ENCODE measurements at regions not wholly inside any gene's neighbourhood (a gene's known extent, or its start where the extent isn't known, plus 50 kb on each side); places are given as distances from the start of the nearest gene placed in this dataset.

DNA sequence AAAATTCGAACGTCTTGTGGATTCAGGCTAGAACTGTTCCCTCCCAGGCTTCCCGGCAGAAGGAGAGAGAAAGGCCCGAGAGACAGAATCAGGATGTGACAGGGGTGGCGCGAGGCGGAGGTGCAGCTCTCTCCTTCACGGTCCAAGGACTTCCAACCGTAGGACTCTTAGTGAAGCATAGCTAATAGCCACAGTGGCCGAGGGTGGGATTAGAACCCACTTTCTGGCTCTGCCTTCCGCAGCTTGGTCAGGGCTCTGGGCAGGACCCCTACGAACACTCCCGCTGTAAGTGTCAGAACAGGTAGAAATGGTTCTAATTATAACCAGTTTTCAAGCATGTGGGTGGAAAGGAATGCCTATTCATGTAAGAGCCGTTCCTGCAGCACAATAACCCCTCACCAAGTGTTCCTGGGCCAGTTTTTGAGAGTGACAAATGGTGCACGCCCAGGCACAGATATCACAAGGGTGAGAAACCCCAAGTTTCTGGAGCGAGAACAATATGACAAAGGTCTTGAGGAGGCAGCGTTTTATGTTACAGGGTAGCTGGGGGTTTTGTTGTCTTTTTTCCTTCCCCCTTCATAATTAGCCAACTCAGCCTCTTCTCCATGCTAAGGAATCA lies 86.4 kb downstream of the SYF2 start:
- TF ChIP-seq POLR2A (IDR thresholded peaks at IDR 0.05; ENCODE audit: low read depth, low read length) = no peak
- no peak for FAIRE-seq

DNA sequence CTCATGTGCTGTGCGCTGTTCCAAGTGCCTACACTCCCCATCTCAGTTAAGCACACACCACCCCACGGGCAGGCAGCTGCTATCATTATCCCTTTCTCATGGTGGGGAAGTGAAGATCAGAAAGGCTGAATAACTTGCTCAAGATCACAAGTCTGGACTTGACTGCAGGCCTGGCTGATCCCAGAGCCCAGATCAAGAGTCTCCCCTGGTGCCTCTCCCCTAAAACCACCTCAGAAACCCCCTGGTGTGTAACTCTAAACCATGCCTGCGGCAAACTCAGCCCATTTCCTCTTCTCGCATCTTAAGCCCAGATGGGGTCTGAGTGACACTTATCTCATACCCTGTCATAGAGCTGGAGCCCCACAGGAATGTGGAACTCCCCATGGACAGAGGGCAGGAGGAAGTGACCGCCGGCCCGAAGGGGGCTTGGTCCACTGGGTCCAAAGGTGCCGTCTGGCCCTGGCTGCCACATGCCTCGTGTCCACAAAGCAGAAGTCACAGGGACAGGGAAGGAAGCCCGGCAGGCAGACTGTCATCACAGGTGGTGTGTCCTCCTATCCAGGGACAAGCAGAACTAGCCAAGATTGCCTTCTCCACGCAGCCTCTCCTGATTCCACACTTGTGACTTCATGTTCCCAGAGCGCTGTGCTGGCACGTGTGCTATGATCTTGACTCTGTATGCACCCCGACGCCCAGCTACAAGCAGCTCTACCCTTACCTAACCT lies 92.1 kb downstream of the SYF2 start:
- no peak for DNase-seq (ENCODE audit: insufficient read length, low spot score)
- TF ChIP-seq POLR2A (IDR thresholded peaks at IDR 0.05; ENCODE audit: low read depth, low read length) = no peak
- FAIRE-seq = no peak

More for the DNA sequence above, 86.4 kb downstream of the SYF2 start:
- no peak for DNase-seq (ENCODE audit: insufficient read length, low spot score)

- TF ChIP-seq POLR2A (IDR thresholded peaks at IDR 0.05; ENCODE audit: low read depth, low read length) = no peak
- FAIRE-seq (no peak), DNase-seq (ENCODE audit: insufficient read length, low spot score) (no peak)
Measured at GRCh38 chr1:25137521-25138395, 94.5 kb downstream of the SYF2 start.

DNA sequence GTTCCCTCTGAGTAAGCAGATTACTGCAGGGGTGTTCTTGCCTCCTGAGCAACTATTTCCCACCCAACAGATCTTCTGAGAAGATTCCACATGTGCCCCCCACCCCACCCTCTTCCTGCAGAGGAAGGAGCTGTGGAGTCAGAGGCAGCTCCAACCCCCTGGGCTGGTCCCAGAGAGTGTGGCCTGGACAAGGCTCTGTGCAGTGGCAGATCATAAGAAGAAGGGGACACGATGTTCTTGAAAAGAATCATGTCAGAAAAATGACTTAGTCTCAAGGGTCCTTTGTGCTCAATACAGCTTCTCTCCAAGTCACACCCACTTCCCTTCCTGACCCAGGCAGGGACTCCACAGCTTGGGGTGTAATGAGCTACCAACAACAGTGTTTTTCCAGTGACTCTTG lies 95.2 kb downstream of the SYF2 start:
- DNase-seq (ENCODE audit: insufficient read length, low spot score) = no peak
- TF ChIP-seq POLR2A (IDR thresholded peaks at IDR 0.05; ENCODE audit: low read depth, low read length) = no peak
- FAIRE-seq = no peak

DNA sequence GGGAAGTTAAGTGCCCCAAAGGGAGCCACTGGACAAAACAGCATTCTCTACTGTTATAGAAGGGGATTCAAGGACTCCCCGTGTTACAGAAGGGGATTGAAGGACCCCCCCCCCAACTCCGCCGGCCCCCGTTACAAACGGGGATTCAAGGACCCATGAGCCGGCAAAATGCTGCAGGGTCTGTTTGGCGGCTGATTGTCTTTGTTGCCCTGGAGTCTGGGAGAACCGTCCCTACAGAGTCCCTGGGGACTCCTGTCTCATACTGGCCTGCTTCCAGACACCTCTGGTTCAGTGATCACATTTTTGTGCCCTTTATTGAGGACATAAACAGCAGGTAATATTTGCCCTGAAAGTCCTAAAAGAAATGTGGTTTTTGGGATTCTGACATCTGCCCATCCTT lies 96.4 kb downstream of the SYF2 start:
- no peak for TF ChIP-seq POLR2A (IDR thresholded peaks at IDR 0.05; ENCODE audit: low read depth, low read length)
- DNase-seq (ENCODE audit: insufficient read length, low spot score) (no peak), FAIRE-seq (no peak)

DNA sequence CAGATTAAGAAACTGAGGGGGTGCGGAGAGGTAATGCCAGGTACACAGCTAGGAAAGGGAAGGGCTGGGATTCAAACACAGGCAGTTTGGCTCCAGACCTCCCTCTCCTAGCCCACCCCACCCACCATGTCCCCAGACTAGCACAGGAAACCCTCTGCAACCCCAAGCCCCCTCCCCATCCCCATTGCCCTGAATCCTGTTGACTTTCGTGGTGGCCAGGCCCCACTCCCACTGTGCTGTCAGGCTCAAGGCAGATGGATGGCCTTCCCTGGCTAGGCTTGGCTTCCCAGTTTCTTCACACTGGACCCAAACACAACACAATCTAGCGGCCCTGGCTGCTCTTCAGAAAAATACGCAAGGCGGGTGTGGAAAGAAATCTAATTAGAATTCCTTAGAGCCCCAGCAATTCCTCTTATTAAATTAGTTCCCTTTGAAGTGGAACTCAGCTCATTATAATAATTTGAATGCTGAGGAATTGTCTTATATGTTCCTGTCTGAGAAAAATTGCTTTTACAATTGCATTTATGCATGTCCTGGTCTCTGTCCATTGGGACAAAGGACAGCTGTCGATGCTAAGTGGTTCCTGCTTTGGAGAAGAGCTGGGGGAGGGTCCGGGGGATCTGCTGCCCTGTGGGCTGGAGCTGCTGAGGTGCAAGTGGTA lies 97.4 kb downstream of the SYF2 start:
- DNase-seq (ENCODE audit: insufficient read length, low spot score) = no peak
- no peak for TF ChIP-seq POLR2A (IDR thresholded peaks at IDR 0.05; ENCODE audit: low read depth, low read length)
- FAIRE-seq = no peak

DNA sequence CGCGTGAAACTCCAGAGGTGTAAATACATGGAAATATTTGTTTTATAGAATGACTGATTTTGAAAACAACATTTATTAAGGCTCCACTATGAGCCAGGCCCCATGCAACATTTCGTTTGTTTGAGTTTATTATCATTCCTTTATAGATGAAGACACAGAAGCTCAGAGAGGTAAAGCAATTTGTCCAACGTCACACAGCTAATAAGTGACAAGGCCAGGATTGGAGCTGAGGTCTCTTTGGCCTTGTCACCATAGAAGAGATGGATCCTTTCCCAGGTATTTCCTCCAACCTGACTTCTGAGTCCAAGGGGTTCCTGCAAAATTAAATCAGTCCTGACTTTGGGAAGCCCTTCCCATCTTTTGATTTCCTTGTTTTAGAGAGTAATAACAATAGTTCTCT lies 98.0 kb downstream of the SYF2 start:
- DNase-seq (ENCODE audit: insufficient read length, low spot score) (no peak), FAIRE-seq (no peak)
- TF ChIP-seq POLR2A (IDR thresholded peaks at IDR 0.05; ENCODE audit: low read depth, low read length) = no peak

GRCh38 chr1:25131794-25132193 lies 100.5 kb downstream of the SYF2 start:
- FAIRE-seq (no peak), DNase-seq (ENCODE audit: insufficient read length, low spot score) (no peak)
- no peak for TF ChIP-seq POLR2A (IDR thresholded peaks at IDR 0.05; ENCODE audit: low read depth, low read length)

GRCh38 chr1:25130895-25131294 lies 101.4 kb downstream of the SYF2 start:
- FAIRE-seq (no peak), DNase-seq (ENCODE audit: insufficient read length, low spot score) (no peak)
- TF ChIP-seq POLR2A (IDR thresholded peaks at IDR 0.05; ENCODE audit: low read depth, low read length) = no peak

DNA sequence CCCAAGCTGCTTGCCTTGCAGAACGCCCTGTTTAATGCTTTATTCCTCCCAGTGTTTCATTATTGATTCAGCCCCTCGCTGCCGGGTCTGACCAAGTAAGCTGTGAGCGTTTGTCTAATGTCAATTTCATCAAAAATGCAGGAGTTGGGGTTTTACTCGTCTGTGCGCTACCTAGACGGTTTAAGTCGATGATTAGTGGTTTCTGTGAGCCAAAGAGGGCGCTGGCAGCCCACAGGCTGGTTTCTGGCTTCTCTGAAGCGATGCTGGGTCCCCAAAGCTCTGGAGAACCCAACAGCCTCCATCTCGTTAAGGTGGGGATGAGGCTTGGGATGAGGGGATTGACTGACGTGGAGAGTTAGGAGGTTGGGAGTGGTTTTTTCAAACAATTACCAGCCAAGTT lies 102.9 kb downstream of the SYF2 start:
- no peak for FAIRE-seq
- DNase-seq (ENCODE audit: insufficient read length, low spot score) = no peak
- no peak for TF ChIP-seq POLR2A (IDR thresholded peaks at IDR 0.05; ENCODE audit: low read depth, low read length)

- TF ChIP-seq POLR2A (IDR thresholded peaks at IDR 0.05; ENCODE audit: low read depth, low read length) = no peak
- no peak for FAIRE-seq
- DNase-seq (ENCODE audit: insufficient read length, low spot score) = no peak
Measured at GRCh38 chr1:25128121-25128621, 104.1 kb downstream of the SYF2 start.

DNA sequence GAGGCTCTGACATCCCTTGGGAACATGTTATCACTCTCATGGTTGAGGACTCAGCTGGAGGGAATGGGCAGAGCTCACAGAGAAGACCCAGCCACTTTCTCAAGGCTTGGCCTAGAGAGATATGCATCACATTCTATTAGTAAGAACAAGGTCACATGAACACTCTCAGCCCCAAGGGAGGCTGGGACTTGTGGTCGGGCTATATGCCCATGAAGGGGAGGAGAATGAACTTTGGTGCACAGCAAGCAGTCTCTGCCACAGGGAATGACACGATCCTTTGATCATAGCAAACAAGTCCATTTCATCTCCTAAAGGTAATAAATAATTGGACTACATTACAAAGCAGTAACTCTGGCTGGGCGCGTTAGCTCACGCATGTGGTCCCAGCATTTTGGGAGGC lies 105.7 kb downstream of the SYF2 start:
- no peak for DNase-seq (ENCODE audit: insufficient read length, low spot score)
- FAIRE-seq = no peak
- TF ChIP-seq POLR2A (IDR thresholded peaks at IDR 0.05; ENCODE audit: low read depth, low read length) = no peak

DNA sequence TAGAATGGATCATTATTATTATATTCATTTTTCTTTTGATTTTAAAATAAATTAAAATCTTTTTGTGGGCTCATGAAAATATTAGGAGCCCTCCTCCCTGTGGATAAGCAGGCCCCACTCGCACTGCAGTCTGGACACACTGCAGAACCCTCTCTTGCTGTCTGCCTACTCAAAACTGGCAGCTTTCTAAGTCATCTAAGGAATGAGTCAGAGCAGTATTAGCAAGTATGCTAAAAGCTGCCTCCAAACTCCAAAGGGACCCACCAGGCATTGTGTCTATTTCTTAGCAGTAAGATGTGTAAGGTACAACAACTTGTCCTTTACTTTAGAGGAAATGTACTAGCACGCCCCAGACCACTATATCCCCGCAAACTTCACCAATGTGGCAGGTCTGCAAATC lies 108.8 kb downstream of the SYF2 start:
- no peak for DNase-seq (ENCODE audit: insufficient read length, low spot score)
- TF ChIP-seq POLR2A (IDR thresholded peaks at IDR 0.05; ENCODE audit: low read depth, low read length) = no peak
- FAIRE-seq = no peak

GRCh38 chr1:25122747-25123146 lies 109.6 kb downstream of the SYF2 start:
- FAIRE-seq (no peak), DNase-seq (ENCODE audit: insufficient read length, low spot score) (no peak)
- TF ChIP-seq POLR2A (IDR thresholded peaks at IDR 0.05; ENCODE audit: low read depth, low read length) = no peak
